Natural killer cell treated with Interleukin-12 subunit alpha and Interleukin-12 subunit beta and Interleukin-15 and Interleukin-18, amount 100 ng/mL, for 72 hours (primary cell): ENCODE measurements at regions not wholly inside any gene's neighbourhood (a gene's known extent, or its start where the extent isn't known, plus 50 kb on each side); places are given as distances from the start of the nearest gene placed in this dataset.

Source experiments
- ATAC-seq, 2 donors: fragments of 150-1000 bp; cut with Tn5 transposase in 1 of 2; sonication (Bioruptor Pico), chemical (Tn5 transposase) in 1 of 2; 2 replicates each; pipeline ENCODE4 v1.10.0; 2021
- DNase-seq: peaks from one replicate; pipeline ENCODE4 v3.0.0; 2022; ENCODE audit warnings: low spot score
- H3K27ac Mint-ChIP-seq, 2 donors: 1 replicate in 1 of 2; 2 replicates in 1 of 2; pipeline ENCODE4 v1.8.0; 2022; ENCODE audit warnings: mixed read lengths in 2 of 2, mild to moderate bottlenecking in 1 of 2, moderate library complexity in 1 of 2
- H3K27me3 Mint-ChIP-seq, 2 donors: 1 replicate in 1 of 2; 2 replicates in 1 of 2; pipeline ENCODE4 v1.8.0; 2022; ENCODE audit warnings: mixed read lengths in 2 of 2
- H3K36me3 Mint-ChIP-seq: one replicate; pipeline ENCODE4 v1.8.0; 2022; ENCODE audit warnings: mixed read lengths
- H3K4me1 Mint-ChIP-seq, 2 donors: 1 replicate in 1 of 2; 2 replicates in 1 of 2; pipeline ENCODE4 v1.8.0; 2022; ENCODE audit warnings: low read depth in 2 of 2, mixed read lengths in 2 of 2, mild to moderate bottlenecking in 1 of 2
- H3K4me3 Mint-ChIP-seq: one replicate; pipeline ENCODE4 v1.8.0; 2022; ENCODE audit warnings: mixed read lengths
- H3K9me3 Mint-ChIP-seq: 2 replicates; pipeline ENCODE4 v1.8.0; 2022; ENCODE audit warnings: mixed read lengths

DNA sequence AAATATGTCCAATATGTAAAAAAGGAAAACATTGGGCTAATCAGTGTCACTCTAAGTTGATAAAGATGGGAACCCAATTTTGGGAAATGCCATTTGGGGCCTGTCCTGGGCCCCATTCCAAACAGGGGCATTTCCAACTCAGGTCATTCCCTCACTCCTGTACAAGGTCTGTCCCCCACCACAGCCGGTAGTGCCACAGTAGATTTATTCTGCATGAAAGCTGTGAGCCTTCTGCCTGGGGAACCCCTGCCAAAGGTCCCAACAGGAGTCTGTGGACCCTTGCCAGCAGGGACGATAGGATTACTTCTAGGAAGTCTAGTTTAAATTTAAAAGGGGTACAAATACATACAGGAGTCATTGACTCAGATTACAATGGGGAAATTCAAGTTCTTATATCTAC, 317.6 kb upstream of the GNPDA2 start:
- Mint-ChIP-seq H3K4me3 (no peak overlapping the region), H3K27ac (no peak overlapping the region)
- no peak for ATAC-seq

DNA sequence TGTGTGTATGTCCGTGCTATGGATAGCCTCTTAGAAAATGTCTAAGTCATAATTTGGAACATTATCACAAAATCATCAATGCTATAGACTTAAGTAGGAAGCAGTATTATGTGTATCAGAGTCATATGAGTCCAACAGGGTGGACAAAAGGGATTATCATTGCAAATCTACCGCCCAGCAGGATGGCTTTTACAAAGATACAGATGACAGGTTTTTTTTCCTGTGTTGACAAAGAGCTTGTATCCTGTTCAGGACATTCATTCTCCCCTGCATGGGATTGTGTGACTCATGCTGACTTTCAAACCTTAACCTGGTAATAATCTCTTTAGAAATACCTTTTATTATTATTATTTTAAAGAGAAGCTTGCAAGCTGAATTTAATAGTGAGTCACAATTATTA, 310.3 kb upstream of the GNPDA2 start:
- Mint-ChIP-seq H3K9me3 (peaks cover 7% of the 10 kb centered on the region), H3K27me3 (no peaks in the 10 kb centered on the region), H3K4me3 (no peak overlapping the region), H3K36me3 (no peaks in the 10 kb centered on the region), H3K4me1 (no peaks in the 10 kb centered on the region), H3K27ac (no peak overlapping the region)
- ATAC-seq (no peak), DNase-seq (no peak)

More for the DNA sequence above, 317.6 kb upstream of the GNPDA2 start:
- Mint-ChIP-seq H3K36me3 (peaks cover 10% of the 10 kb centered on the region), H3K9me3 (peaks cover 18% of the 10 kb centered on the region), H3K4me1 (no peaks in the 10 kb centered on the region), H3K27me3 (no peaks in the 10 kb centered on the region)
- no peak for DNase-seq

DNA sequence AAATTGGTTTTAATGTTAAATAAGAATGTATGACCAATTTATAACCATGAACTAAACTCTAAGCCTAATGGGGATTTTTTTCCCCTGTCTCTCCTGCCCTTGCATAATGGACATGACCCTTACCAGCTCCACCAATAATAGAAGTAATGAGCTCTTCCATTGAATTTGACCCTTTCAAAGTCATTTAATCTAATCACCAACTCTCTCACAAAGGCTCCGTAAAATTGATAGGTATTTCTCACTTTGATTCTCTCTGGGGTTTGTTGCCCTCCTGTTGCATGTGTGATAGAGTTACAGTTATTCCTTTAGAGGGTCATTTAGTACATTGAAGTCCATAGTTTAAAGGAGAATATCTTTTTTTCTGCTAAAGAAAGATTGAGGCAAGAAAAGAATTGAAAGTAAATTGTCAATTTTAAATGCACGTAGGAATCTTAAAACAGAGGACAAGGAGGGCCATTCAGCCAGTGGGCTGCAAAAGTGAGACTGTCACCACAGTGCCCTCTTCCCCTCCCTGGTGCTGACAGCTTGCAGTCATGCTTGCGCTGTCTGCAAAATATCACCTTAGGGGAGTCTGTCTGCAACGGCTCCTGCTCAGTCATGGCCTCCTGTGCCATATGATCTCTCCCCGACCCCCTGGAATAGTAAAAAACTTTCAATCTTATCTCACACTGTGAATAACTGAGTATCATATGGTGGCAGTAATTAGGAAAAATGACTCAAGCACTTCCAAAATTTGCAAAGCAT, 307.5 kb upstream of the GNPDA2 start:
- Mint-ChIP-seq H3K4me3 (no peak overlapping the region), H3K36me3 (peaks cover 2% of the 10 kb centered on the region), H3K4me1 (no peaks in the 10 kb centered on the region), H3K9me3 (peaks cover 7% of the 10 kb centered on the region), H3K27me3 (no peaks in the 10 kb centered on the region), H3K27ac (no peak overlapping the region)
- DNase-seq (no peak), ATAC-seq (no peak)

DNA sequence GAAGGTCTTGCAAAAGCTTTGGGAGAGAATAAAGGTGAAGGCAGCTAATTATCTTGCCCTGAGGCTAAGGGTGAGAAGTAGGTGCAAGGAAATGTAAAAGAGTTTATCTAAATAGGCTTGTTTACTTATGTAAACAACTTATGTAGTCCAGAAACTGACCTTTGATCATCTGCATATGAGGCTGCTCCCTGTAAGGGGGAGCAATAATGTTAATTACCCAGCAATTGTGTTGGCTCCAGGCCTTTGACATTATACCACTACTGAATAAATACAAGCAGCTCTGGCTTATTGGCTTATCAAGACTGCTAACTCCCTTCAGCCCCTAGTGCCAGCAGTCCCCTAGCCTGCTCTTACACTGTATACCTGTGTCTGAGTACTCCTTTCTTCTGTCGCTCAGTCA, 303.7 kb upstream of the GNPDA2 start:
- Mint-ChIP-seq H3K9me3 (peaks cover 11% of the 10 kb centered on the region), H3K4me1 (no peaks in the 10 kb centered on the region), H3K36me3 (peaks cover 4% of the 10 kb centered on the region), H3K4me3 (no peak overlapping the region), H3K27me3 (no peaks in the 10 kb centered on the region), H3K27ac (no peak overlapping the region)
- ATAC-seq = no peak
- DNase-seq = no peak

DNA sequence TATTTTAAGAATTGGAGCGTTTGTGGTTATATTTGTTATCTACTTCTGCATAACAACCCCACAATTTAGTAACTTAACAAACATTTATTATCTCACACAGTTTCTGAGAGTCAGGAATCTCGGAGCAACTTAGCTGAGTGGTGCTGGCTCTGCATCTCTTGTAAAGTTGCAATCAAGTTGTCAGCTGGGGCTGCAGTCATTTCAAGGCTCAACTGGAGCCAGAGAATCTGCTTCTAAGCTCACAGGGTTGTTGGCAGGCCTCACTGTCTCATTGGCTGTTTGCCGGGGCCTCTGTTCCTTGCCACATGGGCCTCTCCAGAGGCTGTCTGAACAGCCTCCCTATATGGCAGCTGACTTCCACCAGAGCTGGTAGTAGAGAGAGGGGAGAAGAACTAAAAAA, 281.2 kb upstream of the GNPDA2 start:
- no peaks in the 10 kb centered on the region for H3K27me3 Mint-ChIP-seq

DNA sequence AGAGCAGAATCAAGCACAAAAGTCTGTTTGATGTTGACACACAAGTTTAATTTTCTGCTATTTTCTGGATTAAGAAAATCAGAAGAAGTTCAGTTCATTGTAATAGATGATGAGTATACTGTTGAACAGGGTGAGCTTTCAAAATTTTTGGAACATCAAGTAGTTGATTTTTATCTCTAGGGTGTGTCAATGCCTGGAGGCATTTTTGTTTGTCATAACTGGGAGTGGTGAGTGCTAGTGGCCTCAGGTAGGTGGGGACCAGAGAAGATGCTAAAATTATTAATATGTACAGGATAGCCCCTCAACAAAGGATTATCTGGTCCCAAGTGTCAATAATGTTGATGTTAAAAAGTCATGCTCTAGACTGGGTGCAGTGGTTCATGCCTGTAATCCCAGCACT, 279.7 kb upstream of the GNPDA2 start:
- H3K4me1 Mint-ChIP-seq = no peaks in the 10 kb centered on the region
- no peaks in the 10 kb centered on the region for H3K36me3 Mint-ChIP-seq
- H3K27ac Mint-ChIP-seq = no peak overlapping the region

More for the DNA sequence above, 281.2 kb upstream of the GNPDA2 start:
- Mint-ChIP-seq H3K36me3 (no peaks in the 10 kb centered on the region), H3K9me3 (peaks cover 10% of the 10 kb centered on the region), H3K4me3 (no peak overlapping the region), H3K27ac (no peak overlapping the region), H3K4me1 (no peaks in the 10 kb centered on the region)
- DNase-seq (no peak), ATAC-seq (no peak)

DNA sequence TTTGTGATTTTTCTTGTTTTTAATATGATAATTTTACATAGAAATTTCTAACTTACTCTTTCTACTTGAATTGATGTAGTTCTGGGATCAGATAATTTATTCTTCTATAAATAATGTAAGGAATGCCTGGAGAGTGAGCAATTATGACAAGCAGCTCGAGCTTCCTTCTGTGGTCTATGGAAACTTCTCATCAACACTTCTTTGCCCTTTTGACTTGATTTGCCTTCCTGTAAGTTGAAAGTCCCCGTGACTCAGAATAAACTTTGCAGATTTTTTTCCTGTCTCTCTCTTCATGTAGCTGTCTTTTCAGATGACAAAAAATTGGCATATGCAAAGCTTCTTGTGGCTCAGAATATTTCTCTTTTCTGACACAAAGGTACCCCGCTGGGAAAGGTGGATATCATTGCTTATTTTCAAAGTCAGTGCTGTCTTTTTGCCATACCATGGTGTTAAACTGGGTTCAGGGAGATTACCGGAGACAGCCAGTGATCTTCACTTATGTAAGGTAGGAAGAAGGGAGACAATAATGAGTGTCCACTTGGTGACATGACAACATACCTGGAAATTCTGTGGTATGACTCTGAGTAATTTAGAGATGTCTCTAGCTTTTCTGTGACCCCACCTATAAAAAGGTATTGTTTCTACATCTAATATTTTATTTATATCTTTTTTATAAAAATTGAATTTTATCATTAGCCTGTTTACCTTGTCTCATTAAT, 278.6 kb upstream of the GNPDA2 start:
- Mint-ChIP-seq H3K4me3 (no peak overlapping the region), H3K4me1 (no peaks in the 10 kb centered on the region), H3K27me3 (no peaks in the 10 kb centered on the region), H3K9me3 (peaks cover 17% of the 10 kb centered on the region), H3K27ac (no peak overlapping the region), H3K36me3 (no peaks in the 10 kb centered on the region)
- ATAC-seq = no peak
- no peak for DNase-seq

More for the DNA sequence above, 279.7 kb upstream of the GNPDA2 start:
- no peak for ATAC-seq
- Mint-ChIP-seq H3K27me3 (no peaks in the 10 kb centered on the region), H3K9me3 (peaks cover 12% of the 10 kb centered on the region), H3K4me3 (no peak overlapping the region)
- DNase-seq = no peak

DNA sequence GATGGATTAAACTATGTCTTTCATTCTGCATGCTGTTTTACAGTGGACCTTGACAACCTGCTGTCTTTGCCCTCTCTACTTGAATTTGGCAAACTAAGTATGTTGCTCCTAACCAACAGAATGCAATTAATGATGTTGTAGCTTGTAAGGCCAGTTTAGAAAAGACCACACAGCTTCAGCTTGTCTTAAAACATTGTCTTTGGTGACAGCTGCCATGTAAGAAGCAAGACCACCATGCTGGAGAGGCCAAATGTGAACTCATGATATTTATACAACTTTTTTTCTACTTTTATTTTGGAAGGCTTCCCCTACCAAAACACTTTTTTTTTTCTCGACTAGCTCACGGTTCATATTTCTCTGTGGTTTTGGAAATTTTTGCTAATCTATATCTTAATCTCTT, 278.0 kb upstream of the GNPDA2 start:
- H3K4me1 Mint-ChIP-seq = no peaks in the 10 kb centered on the region
- H3K9me3 Mint-ChIP-seq = peaks cover 20% of the 10 kb centered on the region
- no peak overlapping the region for H3K27ac Mint-ChIP-seq
- ATAC-seq = no peak
- no peaks in the 10 kb centered on the region for H3K27me3 Mint-ChIP-seq
- no peak overlapping the region for H3K4me3 Mint-ChIP-seq
- no peaks in the 10 kb centered on the region for H3K36me3 Mint-ChIP-seq
- no peak for DNase-seq

DNA sequence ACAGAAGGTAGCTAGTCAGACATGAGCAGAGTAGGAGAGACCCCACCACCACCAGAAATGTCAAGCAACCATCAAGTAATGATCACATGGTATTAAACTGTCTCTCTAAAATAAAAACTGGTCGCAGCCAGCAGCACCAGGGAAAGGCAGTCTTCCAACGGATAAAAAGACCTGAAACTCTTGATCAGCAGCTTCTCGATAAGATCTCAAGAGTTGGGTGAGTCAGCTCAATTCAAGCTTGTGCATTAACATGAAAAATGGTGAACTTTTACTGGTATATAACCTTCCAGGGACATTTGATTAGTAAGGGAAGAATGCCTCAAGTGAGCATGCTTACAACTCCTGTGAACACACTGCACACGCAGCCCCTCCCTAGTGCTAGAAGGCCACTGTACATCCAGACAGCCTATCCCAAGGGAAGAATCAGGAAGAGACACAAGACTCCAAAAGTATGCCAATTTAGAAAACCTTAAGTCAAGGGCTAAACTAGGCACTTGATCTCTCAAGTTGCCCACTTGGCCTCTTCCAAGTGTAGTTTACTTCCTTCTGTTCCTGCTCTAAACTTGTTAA, 270.0 kb upstream of the GNPDA2 start:
- Mint-ChIP-seq H3K9me3 (peaks cover 20% of the 10 kb centered on the region), H3K36me3 (no peaks in the 10 kb centered on the region), H3K27ac (no peak overlapping the region), H3K4me1 (no peaks in the 10 kb centered on the region), H3K4me3 (no peak overlapping the region), H3K27me3 (no peaks in the 10 kb centered on the region)
- DNase-seq = no peak
- no peak for ATAC-seq

DNA sequence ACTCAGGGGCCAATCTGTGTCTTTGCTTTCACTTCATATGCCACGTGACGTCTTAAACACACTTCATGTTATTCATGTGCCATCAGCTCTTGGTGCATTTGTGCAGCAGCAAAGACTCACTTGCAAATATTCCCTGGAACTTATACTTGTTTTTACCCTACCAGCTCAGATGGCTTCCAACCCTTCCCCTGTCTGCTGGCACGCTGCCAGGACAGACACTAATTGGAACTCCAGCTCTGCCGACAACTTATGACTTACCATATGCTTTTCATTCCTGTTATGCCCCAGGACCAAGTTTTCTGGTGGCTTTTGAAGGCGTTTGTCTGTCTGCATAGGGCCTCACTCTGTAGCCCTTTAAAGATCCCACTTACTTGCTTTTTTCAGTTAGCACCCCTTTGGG, 261.7 kb upstream of the GNPDA2 start:
- DNase-seq = no peak
- no peak overlapping the region for H3K4me3 Mint-ChIP-seq
- H3K27me3 Mint-ChIP-seq = no peaks in the 10 kb centered on the region
- H3K36me3 Mint-ChIP-seq = no peaks in the 10 kb centered on the region
- H3K27ac Mint-ChIP-seq = no peak overlapping the region
- no peaks in the 10 kb centered on the region for H3K4me1 Mint-ChIP-seq
- ATAC-seq = no peak
- H3K9me3 Mint-ChIP-seq = peaks cover 17% of the 10 kb centered on the region

DNA sequence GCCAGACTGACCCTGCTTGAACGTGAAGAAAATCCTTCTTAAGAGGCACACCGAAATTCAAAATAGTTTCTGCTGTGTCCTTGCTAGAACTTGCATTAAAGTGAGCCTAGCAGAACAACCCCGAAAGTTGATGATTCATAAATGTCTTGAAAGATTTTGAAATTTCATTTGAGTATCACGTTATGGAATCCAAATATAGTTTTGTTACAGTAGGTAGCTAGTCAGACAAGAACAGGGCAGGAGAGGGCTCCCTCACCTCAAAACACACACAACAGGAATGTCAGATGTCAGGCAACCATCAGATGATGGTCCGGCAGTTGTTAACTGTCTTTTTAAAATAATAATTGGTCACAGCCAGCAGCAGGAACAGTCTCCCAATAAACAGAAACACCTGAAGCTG, 259.6 kb upstream of the GNPDA2 start:
- ATAC-seq (no peak), DNase-seq (no peak)
- Mint-ChIP-seq H3K9me3 (peaks cover 14% of the 10 kb centered on the region), H3K4me1 (no peaks in the 10 kb centered on the region), H3K27me3 (no peaks in the 10 kb centered on the region), H3K4me3 (no peak overlapping the region), H3K36me3 (no peaks in the 10 kb centered on the region), H3K27ac (no peak overlapping the region)

DNA sequence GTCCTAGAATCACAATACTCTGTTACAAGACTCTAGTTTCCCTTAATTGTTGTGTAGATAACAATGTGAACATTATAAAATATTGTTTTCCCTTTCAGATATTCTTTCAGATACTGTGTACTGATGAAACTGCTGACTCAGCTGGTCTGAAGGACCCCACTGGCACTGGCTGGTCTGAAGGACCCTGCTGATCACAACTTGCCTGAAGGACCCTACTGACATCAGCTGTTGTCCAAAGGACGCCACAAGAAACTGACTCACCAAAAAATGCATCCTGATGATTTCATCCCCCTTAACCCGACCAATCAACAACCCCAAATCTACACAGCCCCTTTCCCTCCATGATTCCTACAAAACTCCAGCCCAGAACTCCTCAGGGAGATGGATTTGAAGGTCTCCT, 258.8 kb upstream of the GNPDA2 start:
- ATAC-seq = no peak
- Mint-ChIP-seq H3K9me3 (peaks cover 18% of the 10 kb centered on the region), H3K36me3 (no peaks in the 10 kb centered on the region), H3K4me3 (no peak overlapping the region), H3K4me1 (no peaks in the 10 kb centered on the region), H3K27me3 (no peaks in the 10 kb centered on the region), H3K27ac (no peak overlapping the region)
- no peak for DNase-seq

DNA sequence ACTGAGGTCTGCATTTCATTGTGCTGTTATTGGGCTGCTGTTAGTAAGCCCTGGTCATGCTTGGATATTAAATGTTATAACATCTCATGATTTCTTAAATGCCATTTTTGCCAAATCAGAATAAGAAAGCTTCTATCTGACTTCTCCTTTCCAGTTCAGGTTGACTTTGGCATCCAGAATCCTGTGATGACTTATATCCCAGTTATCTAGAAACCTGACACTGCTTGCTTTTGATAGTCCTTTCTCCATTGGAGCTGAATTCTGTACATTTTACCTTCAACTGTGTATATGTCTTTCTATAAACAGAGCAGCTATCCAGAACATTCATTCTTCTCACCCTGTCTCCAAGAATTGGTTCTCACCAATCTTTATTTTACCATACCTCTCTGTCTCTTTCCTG, 257.7 kb upstream of the GNPDA2 start:
- H3K9me3 Mint-ChIP-seq = peaks cover 20% of the 10 kb centered on the region
- no peaks in the 10 kb centered on the region for H3K27me3 Mint-ChIP-seq
- DNase-seq = no peak
- no peak overlapping the region for H3K4me3 Mint-ChIP-seq
- H3K27ac Mint-ChIP-seq = no peak overlapping the region
- H3K36me3 Mint-ChIP-seq = no peaks in the 10 kb centered on the region
- H3K4me1 Mint-ChIP-seq = no peaks in the 10 kb centered on the region
- no peak for ATAC-seq

DNA sequence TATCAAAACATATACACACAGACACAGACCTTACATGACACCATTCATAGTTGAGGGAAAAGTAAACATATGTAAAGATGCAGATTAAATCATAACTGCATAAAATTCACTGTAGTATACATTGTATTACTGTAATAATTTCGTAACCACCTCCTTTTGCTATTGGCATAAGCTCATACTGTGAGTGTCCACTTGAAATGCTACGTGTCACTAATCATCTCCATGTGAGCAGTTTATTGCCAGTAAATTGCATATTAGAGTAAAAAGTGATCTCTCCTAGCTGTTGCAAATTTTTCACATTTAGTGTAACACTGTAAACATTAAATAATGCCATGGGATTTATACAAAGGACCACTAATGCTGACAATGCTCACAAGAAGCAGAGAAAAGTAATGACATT, 256.7 kb upstream of the GNPDA2 start:
- no peaks in the 10 kb centered on the region for H3K27me3 Mint-ChIP-seq
- H3K27ac Mint-ChIP-seq = no peak overlapping the region
- H3K4me1 Mint-ChIP-seq = no peaks in the 10 kb centered on the region
- DNase-seq (no peak), ATAC-seq (no peak)
- no peak overlapping the region for H3K4me3 Mint-ChIP-seq
- no peaks in the 10 kb centered on the region for H3K36me3 Mint-ChIP-seq
- H3K9me3 Mint-ChIP-seq = peaks cover 15% of the 10 kb centered on the region
